GM12878 (cell line): ENCODE measurements at regions not wholly inside any gene's neighbourhood (a gene's known extent, or its start where the extent isn't known, plus 50 kb on each side); places are given as distances from the start of the nearest gene placed in this dataset.

Experiments used
- ATAC-seq: fragments of 200-7000 bp; cut with Tn5 transposase; 3 replicates; pipeline ENCODE4 v1.9.1; 2020; ENCODE audit warnings: mild to moderate bottlenecking, moderate library complexity
- BruUV-seq: library from RNA; stranded (reverse); fragments of 400-500 nt; replicated peaks from 2 replicates; lab custom pipeline; 2021; lab: Mats Ljungman, UMichigan
- CTCF ChIA-PET: fragments of 300-600 bp; sonication (Branson Sonifier 250); formaldehyde crosslinking; extraction: SDS; loops from one replicate; lab custom pipeline; 2021; ENCODE audit warnings: inconsistent platforms; lab: Yijun Ruan, JAX
- POLR2A ChIA-PET: fragments of 350-600 bp; formaldehyde crosslinking; extraction: SDS; loops from one replicate; lab custom pipeline; 2021; ENCODE audit warnings: inconsistent platforms; lab: Charles Lee
- RAD21 ChIA-PET: fragments of 300-600 bp; sonication (Branson Sonifier 250); formaldehyde crosslinking; loops from one replicate; lab custom pipeline; 2023; ENCODE audit warnings: antibody characterized with exemption; ENCODE audit not compliant: unreplicated experiment; lab: Charles Lee
- SMC1A ChIA-PET: fragments of 300-600 bp; sonication (Branson Sonifier 250); formaldehyde crosslinking; loops from one replicate; lab custom pipeline; 2023; ENCODE audit not compliant: unreplicated experiment, uncharacterized antibody; lab: Charles Lee
- DNase-seq: peaks from one replicate; pipeline ENCODE4 v3.0.0-alpha.2; 2011; ENCODE audit warnings: low read depth, low spot score
- FAIRE-seq: peaks from 3 replicates; lab custom pipeline; 2011; peaks lifted over from hg19 to GRCh38; lab: Jason Lieb, UNC
- H2AFZ ChIP-seq: 2 replicates; pipeline ENCODE4 v1.6.0; 2011; ENCODE audit warnings: low read depth, low read length, control low read depth; ENCODE audit not compliant: control insufficient read depth
- H3K27ac ChIP-seq: 2 replicates; pipeline ENCODE4 v1.5.1; 2011; ENCODE audit warnings: control low read depth; ENCODE audit not compliant: control insufficient read depth, insufficient read depth
- H3K27me3 ChIP-seq, 2 experiments: replicated peaks in 1 of 2; 2 replicates each; pipeline versions ENCODE4 v1.6.0 to v1.6.1; 2011; ENCODE audit warnings: low read length in 1 of 2; ENCODE audit not compliant: control insufficient read depth in 2 of 2, insufficient read depth in 2 of 2
- H3K36me3 ChIP-seq, 2 experiments: 2 replicates each; pipeline ENCODE4 v1.5.1; 2011; ENCODE audit warnings: low read length in 1 of 2; ENCODE audit not compliant: control insufficient read depth in 2 of 2, insufficient read depth in 2 of 2
- H3K4me1 ChIP-seq: 2 replicates; pipeline ENCODE4 v1.6.1; 2011; ENCODE audit warnings: mild to moderate bottlenecking, low read length, moderate library complexity, mixed read lengths; ENCODE audit not compliant: control insufficient read depth, insufficient read depth
- H3K4me2 ChIP-seq: 2 replicates; pipeline ENCODE4 v1.6.0; 2011; ENCODE audit warnings: control low read depth; ENCODE audit not compliant: control insufficient read depth, insufficient read depth
- H3K4me3 ChIP-seq: fragments of 200-600 bp; sonication (generic); 2 replicates; pipeline ENCODE4 v1.5.1; 2016
- H3K79me2 ChIP-seq: 2 replicates; pipeline ENCODE4 v1.6.0; 2011; ENCODE audit warnings: low read length; ENCODE audit not compliant: control insufficient read depth, insufficient read depth
- H3K9ac ChIP-seq: 2 replicates; pipeline ENCODE4 v1.8.0; 2011; ENCODE audit warnings: low read length, control low read depth, mixed read lengths; ENCODE audit not compliant: control insufficient read depth, insufficient read depth
- H3K9me3 ChIP-seq: replicated peaks from 3 replicates; pipeline ENCODE4 v1.5.1; 2011; ENCODE audit warnings: mild to moderate bottlenecking, low read length; ENCODE audit not compliant: control insufficient read depth, insufficient read depth
- H4K20me1 ChIP-seq: 2 replicates; pipeline ENCODE4 v1.6.0; 2011; ENCODE audit not compliant: control insufficient read depth, insufficient read depth
- CBFB ChIP-seq: IDR thresholded peaks from 2 replicates; pipeline ENCODE4 v1.6.1; 2016; ENCODE audit warnings: antibody characterized with exemption, low read depth
- FOXK2 ChIP-seq: fragments of 450-650 bp; IDR thresholded peaks from 2 replicates; pipeline ENCODE4 v1.6.1; 2017; ENCODE audit warnings: mild to moderate bottlenecking, moderate library complexity
- KAT2A ChIP-seq: conservative IDR thresholded peaks from 2 replicates; pipeline ENCODE4 v1.6.1; 2011; ENCODE audit warnings: low read depth, low read length; ENCODE audit not compliant: control insufficient read depth
- NR2C2 ChIP-seq: IDR thresholded peaks from 2 replicates; pipeline ENCODE4 v1.6.1; 2011; ENCODE audit warnings: borderline replicate concordance, low read depth; ENCODE audit not compliant: control insufficient read depth, insufficient read length
- RELA ChIP-seq: fragments of 450-650 bp; IDR thresholded peaks from 2 replicates; pipeline ENCODE4 v1.8.0; 2014; ENCODE audit warnings: borderline replicate concordance; ENCODE audit not compliant: partially characterized antibody
- TBL1XR1 ChIP-seq: IDR thresholded peaks from 2 replicates; pipeline ENCODE4 v1.6.1; 2012; ENCODE audit warnings: low read depth, low read length, improper control_type of control experiment
- YY1 ChIP-seq: IDR thresholded peaks from 2 replicates; pipeline ENCODE4 v1.6.1; 2011; ENCODE audit warnings: low read depth, mild to moderate bottlenecking, low read length
- ZBTB11 ChIP-seq: fragments of 450-650 bp; formaldehyde crosslinking; IDR thresholded peaks from 2 replicates; pipeline ENCODE4 v1.5.0; 2022; ENCODE audit warnings: mild to moderate bottlenecking, missing genetic modification characterization
- ZNF207 ChIP-seq: fragments of 450-650 bp; IDR thresholded peaks from 2 replicates; pipeline ENCODE4 v1.6.1; 2014; ENCODE audit warnings: antibody characterized with exemption, mild to moderate bottlenecking, borderline replicate concordance
- WGBS: methylation state at CpG from one replicate; pipeline ENCODE4 v1.1.6; 2016; ENCODE audit warnings: low lambda C conversion rate; ENCODE audit not compliant: insufficient replicate concordance, insufficient coverage; ENCODE audit errors: missing lambda C conversion rate; 5-methylcytosine and 5-hydroxymethylcytosine counted together
- in situ Hi-C: fragments of 300-500 bp; cut with MboI; formaldehyde crosslinking; loops from 9 replicates; pipeline ENCODE4 v1.14.3; 2018; ENCODE audit warnings: mixed read lengths
- intact Hi-C: fragments of 100-400 bp; cut with micrococcal nuclease; formaldehyde crosslinking; loops from one replicate; pipeline ENCODE4 v1.14.2; 2022; ENCODE audit not compliant: unreplicated experiment

- Histone ChIP-seq H3K36me3 (no peaks in the 10 kb centered on the region), H3K4me1 (no peaks in the 10 kb centered on the region), H3K4me2 (no peak overlapping the region), H3K4me3 (no peak overlapping the region), H3K79me2 (no peaks in the 10 kb centered on the region), H3K27me3 (no peaks in the 10 kb centered on the region), H2AFZ (no peak overlapping the region), H4K20me1 (no peaks in the 10 kb centered on the region), H3K9me3 (no peaks in the 10 kb centered on the region), H3K27ac (no peak overlapping the region), H3K9ac (no peak overlapping the region)
- WGBS = 68% methylated on average over 3 of the region's 3 CpGs
- CTCF ChIA-PET = no interaction called here
- DNase-seq = no peak
- BruUV-seq = no TSS peak
- intact Hi-C loops (no loop called here), in situ Hi-C loops (no loop called here)
- SMC1A ChIA-PET = interaction anchor here (0.8 kb wide), 1 partner anchor 33 kb away, joined by 3 read pairs; no protein-coding TSS in a partner anchor
- FAIRE-seq = no peak
- TF ChIP-seq ZBTB11 (CRISPR knock-in tag) = no peak
- no peak for TF ChIP-seq FOXK2
- no peak for TF ChIP-seq YY1
- TF ChIP-seq RELA = no peak
- no peak for TF ChIP-seq TBL1XR1
- no peak for TF ChIP-seq CBFB
- TF ChIP-seq KAT2A = no peak
- TF ChIP-seq NR2C2 = no peak
- TF ChIP-seq ZNF207 = no peak
- no peak for ATAC-seq
- RAD21 ChIA-PET = no interaction called here
- POLR2A ChIA-PET = no interaction called here
These were observed 53.6 kb upstream of the GRK3 start for GRCh38 chr22:25510876-25511275.
